ENCODE measurements at regions not wholly inside any gene's neighbourhood (a gene's known extent, or its start where the extent isn't known, plus 50 kb on each side); places are given as distances from the start of the nearest gene placed in this dataset.
"Not testable (repeated sequence)": the region's sequence is repeated elsewhere in the genome, so short reads cannot be mapped to it uniquely, and the experiment has no call there.

GRCh38 chr7:152556013-152556755, 119.8 kb downstream of the XRCC2 start:
- H3K4me1 ChIP-seq, result no peaks in the 10 kb centered on the region
- no peaks in the 10 kb centered on the region for H3K36me3 ChIP-seq
- no peak for DNase-seq
- no peaks in the 10 kb centered on the region for H3K27me3 ChIP-seq
- H3K4me3 ChIP-seq, result no peak overlapping the region
- no peaks in the 10 kb centered on the region for H3K9me3 ChIP-seq (replicated peaks)
- H3K27ac ChIP-seq, result no peak overlapping the region

GRCh38 chr7:152553671-152554317, 118.0 kb upstream of the KMT2C start:
- no peak overlapping the region for H3K4me3 ChIP-seq
- no peaks in the 10 kb centered on the region for H3K4me1 ChIP-seq
- H3K9me3 ChIP-seq (replicated peaks), result no peaks in the 10 kb centered on the region
- H3K36me3 ChIP-seq, result no peaks in the 10 kb centered on the region
- no peak for DNase-seq
- no peaks in the 10 kb centered on the region for H3K27me3 ChIP-seq
- no peak overlapping the region for H3K27ac ChIP-seq

GRCh38 chr7:152551304-152552036, 115.7 kb upstream of the KMT2C start:
- Histone ChIP-seq H3K4me1 (no peaks in the 10 kb centered on the region), H3K4me3 (no peak overlapping the region), H3K27ac (no peak overlapping the region), H3K9me3 (replicated peaks) (no peaks in the 10 kb centered on the region), H3K36me3 (no peaks in the 10 kb centered on the region), H3K27me3 (no peaks in the 10 kb centered on the region)
- DNase-seq, result no peak

DNA sequence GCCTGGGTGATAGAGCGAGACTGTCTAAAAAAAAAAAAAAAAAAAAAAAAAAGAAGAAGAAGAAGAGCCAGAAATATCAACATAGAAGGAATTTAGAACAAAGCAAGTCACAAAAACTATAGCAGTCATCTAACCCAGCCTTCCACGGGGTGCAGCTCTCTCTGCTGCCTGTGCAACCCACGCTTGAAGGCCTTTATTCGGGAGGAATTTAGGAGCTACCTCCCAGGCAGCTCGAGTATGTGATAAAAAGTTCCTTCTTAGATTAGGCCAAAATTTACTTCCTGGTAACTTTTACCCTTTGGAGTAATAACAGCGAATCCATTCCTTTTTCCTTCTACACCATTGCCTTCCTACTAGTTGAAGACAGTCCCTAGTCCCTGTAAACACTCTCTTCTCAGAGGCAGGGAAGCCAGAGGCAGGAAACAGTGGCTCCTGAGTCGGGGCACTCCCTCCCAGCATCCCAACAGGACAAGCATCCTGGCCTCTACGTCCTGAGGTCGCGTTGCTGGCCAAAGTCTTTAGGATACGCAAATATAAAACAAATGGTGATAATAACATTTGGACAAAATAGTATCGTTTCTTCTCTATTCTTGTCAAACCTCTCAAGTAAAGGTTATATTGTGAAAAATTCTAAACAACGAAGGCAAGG, 109.3 kb upstream of the KMT2C start:
- no peak for DNase-seq
- Histone ChIP-seq H3K4me1 (no peaks in the 10 kb centered on the region), H3K36me3 (no peaks in the 10 kb centered on the region), H3K27me3 (no peaks in the 10 kb centered on the region), H3K27ac (no peak overlapping the region), H3K4me3 (no peak overlapping the region), H3K9me3 (replicated peaks) (no peaks in the 10 kb centered on the region)

DNA sequence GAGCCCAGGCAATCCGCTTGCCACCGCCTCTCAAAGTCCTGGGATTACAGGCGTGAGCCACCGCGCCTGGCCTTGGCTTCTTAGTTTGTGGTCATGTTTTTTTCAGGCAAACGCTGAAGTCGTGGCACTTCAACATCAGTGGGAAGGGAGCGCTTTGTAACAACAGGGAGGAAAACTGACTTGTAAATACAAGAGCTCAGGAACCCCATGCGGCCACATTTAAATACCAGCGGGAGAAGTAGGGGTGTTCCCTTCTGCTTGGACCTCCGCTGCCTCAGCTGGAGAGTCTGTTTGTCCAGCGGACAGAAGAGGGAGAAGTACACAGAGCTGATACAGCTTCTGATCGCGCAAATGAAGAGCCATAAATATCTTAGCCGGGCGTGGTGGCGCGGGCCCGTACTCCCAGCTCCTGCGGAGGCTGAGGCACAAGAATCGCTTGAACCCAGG, 108.7 kb upstream of the KMT2C start:
- H3K9me3 ChIP-seq (replicated peaks), result no peaks in the 10 kb centered on the region
- no peaks in the 10 kb centered on the region for H3K27me3 ChIP-seq
- H3K27ac ChIP-seq, result no peak overlapping the region
- no peak for DNase-seq
- H3K4me3 ChIP-seq, result no peak overlapping the region
- H3K4me1 ChIP-seq, result no peaks in the 10 kb centered on the region
- no peaks in the 10 kb centered on the region for H3K36me3 ChIP-seq

GRCh38 chr7:152543799-152544198, 108.0 kb upstream of the KMT2C start:
- DNase-seq, result no peak
- H3K27ac ChIP-seq, result no peak overlapping the region
- no peaks in the 10 kb centered on the region for H3K36me3 ChIP-seq
- no peak overlapping the region for H3K4me3 ChIP-seq
- H3K9me3 ChIP-seq (replicated peaks), result no peaks in the 10 kb centered on the region
- no peaks in the 10 kb centered on the region for H3K4me1 ChIP-seq
- no peaks in the 10 kb centered on the region for H3K27me3 ChIP-seq

GRCh38 chr7:152541892-152542291, 106.1 kb upstream of the KMT2C start:
- DNase-seq, result no peak

DNA sequence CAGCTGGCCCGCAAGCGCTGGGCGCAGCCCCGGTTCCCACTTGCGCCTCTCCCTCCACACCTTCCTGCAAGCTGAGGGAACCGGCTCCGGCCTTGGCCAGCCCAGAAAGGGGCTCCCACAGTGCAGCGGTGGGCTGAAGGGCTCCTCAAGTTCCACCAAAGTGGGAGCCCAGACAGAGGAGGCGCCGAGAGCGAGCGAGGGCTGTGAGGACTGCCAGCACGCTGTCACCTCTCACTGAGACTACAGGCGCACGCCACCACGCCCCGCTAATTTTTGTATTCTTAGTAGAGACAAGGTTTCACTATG, 103.3 kb upstream of the KMT2C start:
- not testable (repeated sequence) for H3K9me3 ChIP-seq (replicated peaks); H3K4me1 ChIP-seq; H3K36me3 ChIP-seq; H3K4me3 ChIP-seq; H3K27me3 ChIP-seq; DNase-seq; H3K27ac ChIP-seq

More at GRCh38 chr7:152541892-152542291, 106.1 kb upstream of the KMT2C start:
- H3K4me1 ChIP-seq, result no peaks in the 10 kb centered on the region
- no peaks in the 10 kb centered on the region for H3K27me3 ChIP-seq
- no peak overlapping the region for H3K27ac ChIP-seq
- no peaks in the 10 kb centered on the region for H3K36me3 ChIP-seq
- no peaks in the 10 kb centered on the region for H3K9me3 ChIP-seq (replicated peaks)
- H3K4me3 ChIP-seq, result no peak overlapping the region

DNA sequence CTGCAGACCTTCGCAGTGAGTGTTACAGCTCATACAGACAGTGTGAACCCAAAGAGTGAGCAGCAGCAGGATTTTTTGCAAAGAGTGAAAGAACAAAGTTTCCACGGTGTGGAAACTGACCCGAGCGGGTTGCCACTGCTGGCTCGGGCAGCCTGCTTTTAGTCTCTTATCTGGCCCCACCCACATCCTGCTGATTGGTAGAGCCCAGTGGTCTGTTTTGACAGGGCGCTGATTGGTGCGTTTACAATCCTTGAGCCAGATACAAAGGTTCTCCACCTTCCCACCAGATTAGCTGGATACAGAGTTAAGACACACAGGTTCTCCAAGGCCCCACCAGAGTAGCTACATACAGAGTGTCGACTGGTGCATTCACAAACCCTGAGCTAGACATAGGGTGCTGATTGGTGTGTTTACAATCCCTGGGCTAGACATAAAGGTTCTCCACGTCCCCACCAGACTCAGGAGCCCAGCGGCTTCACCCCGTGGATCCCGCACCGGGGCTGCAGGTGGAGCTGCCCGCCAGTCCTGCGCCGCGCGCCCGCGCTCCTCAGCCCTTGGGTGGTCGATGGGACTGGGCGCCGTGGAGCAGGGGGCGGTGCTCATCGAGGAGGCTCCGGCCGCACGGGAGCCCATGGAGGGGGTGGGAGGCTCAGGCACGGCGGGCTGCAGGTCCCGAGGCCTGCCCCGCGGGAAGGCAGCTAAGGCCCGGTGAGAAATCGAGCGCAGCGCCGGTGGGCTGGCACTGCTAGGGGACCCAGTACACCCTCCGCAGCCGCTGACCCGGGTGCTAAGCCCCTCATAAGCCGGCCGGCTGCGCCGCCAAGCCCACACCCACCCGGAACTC, 102.8 kb upstream of the KMT2C start:
- not testable (repeated sequence) for DNase-seq, H3K27me3 ChIP-seq

GRCh38 chr7:152537639-152538038, 101.8 kb upstream of the KMT2C start:
- H3K4me3 ChIP-seq, result no peak overlapping the region
- H3K4me1 ChIP-seq, result no peaks in the 10 kb centered on the region
- no peaks in the 10 kb centered on the region for H3K27me3 ChIP-seq
- no peaks in the 10 kb centered on the region for H3K9me3 ChIP-seq (replicated peaks)
- no peaks in the 10 kb centered on the region for H3K36me3 ChIP-seq
- DNase-seq, result no peak
- no peak overlapping the region for H3K27ac ChIP-seq

More for the DNA sequence above, 102.8 kb upstream of the KMT2C start:
- not testable (repeated sequence) for H3K36me3 ChIP-seq; H3K4me3 ChIP-seq; H3K9me3 ChIP-seq (replicated peaks); H3K27ac ChIP-seq; H3K4me1 ChIP-seq

- Histone ChIP-seq H3K36me3 (no peaks in the 10 kb centered on the region), H3K27ac (no peak overlapping the region)
These were observed 92.8 kb upstream of the KMT2C start for GRCh38 chr7:152528612-152529011.

DNA sequence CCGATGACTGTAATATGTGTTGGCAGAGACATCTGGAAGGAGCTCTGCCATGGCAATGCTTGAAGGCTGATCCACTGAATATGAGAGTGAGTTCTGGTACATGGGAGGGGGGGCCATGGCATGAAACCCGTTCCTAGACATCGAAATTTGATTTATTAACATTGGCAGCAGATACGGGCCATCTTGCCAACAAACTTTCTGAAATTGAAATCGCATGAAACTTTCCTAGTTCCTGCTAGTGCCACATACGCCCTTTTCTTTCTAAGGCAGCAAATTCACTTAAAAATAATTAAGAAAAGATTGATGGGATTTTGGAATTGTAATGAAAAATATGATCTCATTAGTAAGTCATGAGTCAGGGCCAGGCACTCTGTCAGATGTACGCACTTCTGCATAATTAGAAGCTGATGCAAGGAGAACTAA, 91.8 kb upstream of the KMT2C start:
- H3K9me3 ChIP-seq (replicated peaks), result no peaks in the 10 kb centered on the region
- no peak for DNase-seq
- H3K36me3 ChIP-seq, result no peaks in the 10 kb centered on the region
- no peaks in the 10 kb centered on the region for H3K27me3 ChIP-seq
- no peak overlapping the region for H3K4me3 ChIP-seq
- H3K27ac ChIP-seq, result no peak overlapping the region
- no peaks in the 10 kb centered on the region for H3K4me1 ChIP-seq

More at GRCh38 chr7:152528612-152529011, 92.8 kb upstream of the KMT2C start:
- Histone ChIP-seq H3K4me3 (no peak overlapping the region), H3K4me1 (no peaks in the 10 kb centered on the region), H3K9me3 (replicated peaks) (no peaks in the 10 kb centered on the region), H3K27me3 (no peaks in the 10 kb centered on the region)
- no peak for DNase-seq

GRCh38 chr7:152523916-152524315, 88.1 kb upstream of the KMT2C start:
- Histone ChIP-seq H3K27ac (no peak overlapping the region), H3K4me3 (no peak overlapping the region), H3K27me3 (no peaks in the 10 kb centered on the region), H3K36me3 (no peaks in the 10 kb centered on the region), H3K9me3 (replicated peaks) (peaks cover 8% of the 10 kb centered on the region; the same call in 1 of the 2 replicates), H3K4me1 (peaks cover 8% of the 10 kb centered on the region)
- DNase-seq, result no peak

- Histone ChIP-seq H3K27me3 (no peaks in the 10 kb centered on the region), H3K4me3 (peak overlapping the region; percentile 50), H3K4me1 (peaks cover 8% of the 10 kb centered on the region), H3K36me3 (no peaks in the 10 kb centered on the region), H3K27ac (peak overlapping the region; percentile 69), H3K9me3 (replicated peaks) (peaks cover 8% of the 10 kb centered on the region; the same call in 1 of the 2 replicates)
- peak; percentile 88 to 96 for DNase-seq
These were observed 86.8 kb upstream of the KMT2C start for GRCh38 chr7:152522571-152523067.
